ENCODE measurements at regions not wholly inside any gene's neighbourhood (a gene's known extent, or its start where the extent isn't known, plus 50 kb on each side); places are given as distances from the start of the nearest gene placed in this dataset.
A peak's percentile ranks its signal among the peaks of the same experiment; 100 is the strongest.

GRCh38 chr6:97594844-97595243 is 311.8 kb upstream of the MMS22L start:
- no peak for DNase-seq

- no peak for DNase-seq
Observed at GRCh38 chr6:97621111-97621510, 338.1 kb upstream of the MMS22L start.

- DNase-seq, result no peak
Observed at GRCh38 chr6:97626671-97627441, 343.8 kb upstream of the MMS22L start.

GRCh38 chr6:97629180-97629579 is 346.2 kb upstream of the MMS22L start:
- DNase-seq, result no peak

GRCh38 chr6:97630604-97631003 is 347.6 kb upstream of the MMS22L start:
- no peak for DNase-seq

GRCh38 chr6:97632341-97632740 is 349.3 kb upstream of the MMS22L start:
- no peak for DNase-seq

- no peak for DNase-seq
Observed at GRCh38 chr6:97639702-97640101, 356.7 kb upstream of the MMS22L start.

GRCh38 chr6:97644353-97644752 is 361.3 kb upstream of the MMS22L start:
- no peak for DNase-seq

- DNase-seq, result no peak
Observed at GRCh38 chr6:97645757-97646156, 362.7 kb upstream of the MMS22L start.

- DNase-seq, result no peak
Observed at GRCh38 chr6:97653076-97653475, 370.1 kb upstream of the MMS22L start.

GRCh38 chr6:97653517-97653916 is 370.5 kb upstream of the MMS22L start:
- no peak for DNase-seq

GRCh38 chr6:97654674-97655073 is 371.7 kb upstream of the MMS22L start:
- no peak for DNase-seq

- DNase-seq, result no peak
Observed at GRCh38 chr6:97656236-97656635, 373.2 kb upstream of the MMS22L start.

- no peak for DNase-seq
Observed at GRCh38 chr6:97656706-97657350, 373.8 kb upstream of the MMS22L start.

GRCh38 chr6:97658090-97658489 is 375.1 kb upstream of the MMS22L start:
- DNase-seq, result no peak

- DNase-seq, result no peak
Observed at GRCh38 chr6:97663252-97663651, 380.2 kb upstream of the MMS22L start.

- no peak for DNase-seq
Observed at GRCh38 chr6:97665446-97665845, 382.4 kb upstream of the MMS22L start.

- no peak for DNase-seq
Observed at GRCh38 chr6:97666889-97667288, 383.9 kb upstream of the MMS22L start.

- DNase-seq, result peak; percentile 3
Observed at GRCh38 chr6:97668716-97669115, 385.7 kb upstream of the MMS22L start.

GRCh38 chr6:97669191-97670031 is 386.4 kb upstream of the MMS22L start:
- peak; percentile 23 for DNase-seq

GRCh38 chr6:97674802-97675201 is 391.8 kb upstream of the MMS22L start:
- no peak for DNase-seq

- DNase-seq, result no peak
Observed at GRCh38 chr6:97677626-97678025, 394.6 kb upstream of the MMS22L start.

- DNase-seq, result no peak
Observed at GRCh38 chr6:97687916-97688315, 404.9 kb upstream of the MMS22L start.
